Osteocyte (in vitro differentiated cells): ENCODE measurements at regions not wholly inside any gene's neighbourhood (a gene's known extent, or its start where the extent isn't known, plus 50 kb on each side); places are given as distances from the start of the nearest gene placed in this dataset. TPM values are rescaled to one million over a fixed set of nuclear protein-coding genes. Genes with fewer than 3 reads are reported as not detected.

Source experiments
- DNase-seq: peaks from one replicate; pipeline ENCODE4 v3.0.0; 2021; ENCODE audit warnings: mixed read lengths; ENCODE audit not compliant: unreplicated experiment; ENCODE audit errors: extremely low spot score
- H3K27ac Mint-ChIP-seq: one replicate; pipeline ENCODE4 v1.8.0; 2021; ENCODE audit warnings: mild to moderate bottlenecking, mixed read lengths; ENCODE audit not compliant: unreplicated experiment
- H3K27me3 Mint-ChIP-seq: one replicate; pipeline ENCODE4 v1.8.0; 2021; ENCODE audit warnings: mixed read lengths; ENCODE audit not compliant: unreplicated experiment
- H3K36me3 Mint-ChIP-seq: one replicate; pipeline ENCODE4 v1.8.0; 2021; ENCODE audit warnings: mixed read lengths; ENCODE audit not compliant: unreplicated experiment
- H3K4me1 Mint-ChIP-seq: one replicate; pipeline ENCODE4 v1.8.0; 2021; ENCODE audit warnings: mixed read lengths; ENCODE audit not compliant: unreplicated experiment
- H3K4me3 Mint-ChIP-seq: one replicate; pipeline ENCODE4 v1.8.0; 2021; ENCODE audit warnings: mild to moderate bottlenecking, moderate library complexity, mixed read lengths; ENCODE audit not compliant: unreplicated experiment
- H3K9me3 Mint-ChIP-seq: one replicate; pipeline ENCODE4 v1.8.0; 2021; ENCODE audit warnings: mixed read lengths; ENCODE audit not compliant: unreplicated experiment
- CTCF ChIP-seq: fragments of 200-600 bp; sonication (generic); IDR thresholded peaks from 2 replicates; pipeline ENCODE4 v1.5.0; 2021; ENCODE audit warnings: antibody characterized with exemption, mild to moderate bottlenecking, moderate library complexity
- microRNA-seq: library from miRNA; unstranded; fragments of <30 nt; microRNA quantifications from one replicate; pipeline ENCODE4 v1.1.0, GENCODE V29; 2020; ENCODE audit not compliant: unreplicated experiment

- no peak overlapping the region for H3K27ac Mint-ChIP-seq
- no peak for DNase-seq
- no peak overlapping the region for H3K4me3 Mint-ChIP-seq
- no peaks in the 10 kb centered on the region for H3K36me3 Mint-ChIP-seq
- peaks cover 52% of the 10 kb centered on the region for H3K27me3 Mint-ChIP-seq
- no peaks in the 10 kb centered on the region for H3K9me3 Mint-ChIP-seq
- H3K4me1 Mint-ChIP-seq, result no peaks in the 10 kb centered on the region
- no peak for TF ChIP-seq CTCF
Observed at GRCh38 chr6:98775205-98775604, 59.2 kb upstream of the POU3F2 start.

GRCh38 chr6:98777762-98778161, 56.6 kb upstream of the POU3F2 start:
- Mint-ChIP-seq H3K9me3 (no peaks in the 10 kb centered on the region), H3K27ac (no peak overlapping the region), H3K27me3 (peaks cover 53% of the 10 kb centered on the region), H3K4me1 (no peaks in the 10 kb centered on the region), H3K36me3 (no peaks in the 10 kb centered on the region), H3K4me3 (no peak overlapping the region)
- TF ChIP-seq CTCF, result no peak
- DNase-seq, result no peak

- peaks cover 53% of the 10 kb centered on the region for H3K27me3 Mint-ChIP-seq
Observed at GRCh38 chr6:98779618-98780017, 54.8 kb upstream of the POU3F2 start.

GRCh38 chr6:98782772-98783171, 51.6 kb upstream of the POU3F2 start:
- Mint-ChIP-seq H3K27ac (no peak overlapping the region), H3K4me3 (no peak overlapping the region), H3K9me3 (no peaks in the 10 kb centered on the region), H3K27me3 (peaks cover 40% of the 10 kb centered on the region), H3K36me3 (no peaks in the 10 kb centered on the region), H3K4me1 (peaks cover 1% of the 10 kb centered on the region)
- no peak for DNase-seq
- no peak for TF ChIP-seq CTCF

More at GRCh38 chr6:98779618-98780017, 54.8 kb upstream of the POU3F2 start:
- no peak overlapping the region for H3K27ac Mint-ChIP-seq
- no peak overlapping the region for H3K4me3 Mint-ChIP-seq
- no peak for TF ChIP-seq CTCF
- H3K36me3 Mint-ChIP-seq, result no peaks in the 10 kb centered on the region
- no peaks in the 10 kb centered on the region for H3K4me1 Mint-ChIP-seq
- DNase-seq, result no peak
- no peaks in the 10 kb centered on the region for H3K9me3 Mint-ChIP-seq

GRCh38 chr6:98783578-98783977, 50.8 kb upstream of the POU3F2 start:
- H3K27ac Mint-ChIP-seq, result no peak overlapping the region
- no peak for DNase-seq
- H3K36me3 Mint-ChIP-seq, result no peaks in the 10 kb centered on the region
- TF ChIP-seq CTCF, result no peak
- H3K4me1 Mint-ChIP-seq, result peaks cover 5% of the 10 kb centered on the region
- no peaks in the 10 kb centered on the region for H3K9me3 Mint-ChIP-seq
- H3K27me3 Mint-ChIP-seq, result peaks cover 43% of the 10 kb centered on the region
- H3K4me3 Mint-ChIP-seq, result no peak overlapping the region

Small RNAs in the stretch of these regions (microRNA-seq; reads per million reads assigned to microRNA genes)
- gene MIR2113, result not detected
